Astrocyte (in vitro differentiated cells and primary cell): ENCODE measurements at regions not wholly inside any gene's neighbourhood (a gene's known extent, or its start where the extent isn't known, plus 50 kb on each side); places are given as distances from the start of the nearest gene placed in this dataset.
"Not testable (repeated sequence)": the region's sequence is repeated elsewhere in the genome, so short reads cannot be mapped to it uniquely, and the experiment has no call there.

Source experiments
- CTCF ChIP-seq: IDR thresholded peaks from 2 replicates; pipeline ENCODE4 v1.5.1; 2011; ENCODE audit warnings: low read depth, mild to moderate bottlenecking, inconsistent platforms, low read length, moderate library complexity; ENCODE audit not compliant: insufficient read depth
- EZH2 ChIP-seq: IDR thresholded peaks from 2 replicates; pipeline ENCODE4 v1.6.1; 2012; ENCODE audit warnings: mild to moderate bottlenecking, low read length, inconsistent platforms; ENCODE audit not compliant: insufficient read depth

GRCh38 chr6:137718903-137719302, 148.2 kb upstream of the TNFAIP3 start:
- TF ChIP-seq CTCF, EZH2: not testable (repeated sequence)
